ENCODE measurements at regions not wholly inside any gene's neighbourhood (a gene's known extent, or its start where the extent isn't known, plus 50 kb on each side); places are given as distances from the start of the nearest gene placed in this dataset.
A peak's percentile ranks its signal among the peaks of the same experiment; 100 is the strongest.

DNA sequence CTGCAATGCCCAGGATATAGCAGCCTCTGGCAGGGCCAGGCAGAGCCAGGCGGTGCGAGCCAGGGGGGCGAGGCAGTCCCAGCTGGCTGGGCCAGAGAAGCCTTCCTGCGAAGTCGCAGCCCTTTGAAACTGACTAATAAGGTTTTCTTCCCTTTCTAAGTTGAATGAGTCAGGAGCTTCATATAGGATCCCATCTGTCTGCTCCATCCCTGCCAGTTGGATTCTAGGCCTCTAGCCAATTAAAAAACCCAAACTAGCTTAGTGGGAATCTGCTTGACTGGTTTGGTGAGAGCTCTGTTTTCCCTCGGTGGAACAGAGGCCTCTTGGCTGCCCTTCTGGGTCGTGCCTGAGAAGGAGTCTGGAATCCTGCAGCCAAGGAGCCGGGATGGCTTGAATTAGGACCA lies 70.1 kb upstream of the RAPGEF1 start:
- no peak overlapping the region for H3K4me3 ChIP-seq (ENCODE audit: low read length)
- H3K79me2 ChIP-seq (ENCODE audit: low read length): no peaks in the 10 kb centered on the region
- POLR2A ChIA-PET (ENCODE audit: unreplicated experiment): no interaction called here
- ATAC-seq (peak; percentile 35; the same call in 1 of the 2 replicates), DNase-seq (peak; percentile 80)
- H3K9ac ChIP-seq (ENCODE audit: low read length): no peak overlapping the region
- H3K36me3 ChIP-seq (ENCODE audit: low read depth, low read length): no peaks in the 10 kb centered on the region
- no peaks in the 10 kb centered on the region for H3K27me3 ChIP-seq (ENCODE audit: low read length)
- no peak overlapping the region for H3K4me2 ChIP-seq (ENCODE audit: low read length)
- BruUV-seq (replicated peaks): no TSS peak
- TF ChIP-seq, protein P1, sequence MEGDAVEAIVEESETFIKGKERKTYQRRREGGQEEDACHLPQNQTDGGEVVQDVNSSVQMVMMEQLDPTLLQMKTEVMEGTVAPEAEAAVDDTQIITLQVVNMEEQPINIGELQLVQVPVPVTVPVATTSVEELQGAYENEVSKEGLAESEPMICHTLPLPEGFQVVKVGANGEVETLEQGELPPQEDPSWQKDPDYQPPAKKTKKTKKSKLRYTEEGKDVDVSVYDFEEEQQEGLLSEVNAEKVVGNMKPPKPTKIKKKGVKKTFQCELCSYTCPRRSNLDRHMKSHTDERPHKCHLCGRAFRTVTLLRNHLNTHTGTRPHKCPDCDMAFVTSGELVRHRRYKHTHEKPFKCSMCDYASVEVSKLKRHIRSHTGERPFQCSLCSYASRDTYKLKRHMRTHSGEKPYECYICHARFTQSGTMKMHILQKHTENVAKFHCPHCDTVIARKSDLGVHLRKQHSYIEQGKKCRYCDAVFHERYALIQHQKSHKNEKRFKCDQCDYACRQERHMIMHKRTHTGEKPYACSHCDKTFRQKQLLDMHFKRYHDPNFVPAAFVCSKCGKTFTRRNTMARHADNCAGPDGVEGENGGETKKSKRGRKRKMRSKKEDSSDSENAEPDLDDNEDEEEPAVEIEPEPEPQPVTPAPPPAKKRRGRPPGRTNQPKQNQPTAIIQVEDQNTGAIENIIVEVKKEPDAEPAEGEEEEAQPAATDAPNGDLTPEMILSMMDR (conservative IDR thresholded peaks at IDR 0.05; ENCODE audit: low read depth, low read length): no peak
- TF ChIP-seq EZH2 (IDR thresholded peaks at IDR 0.05; ENCODE audit: low read length, unreplicated experiment) (no peak), EZH2phosphoT487 (IDR thresholded peaks at IDR 0.05; ENCODE audit: borderline replicate concordance, low read length) (no peak)
- H3K9me2 ChIP-seq (replicated peaks; ENCODE audit: low read length): no peaks in the 10 kb centered on the region
- peak overlapping the region; percentile 11; the same call in 1 of the 2 replicates for H3K27ac ChIP-seq (ENCODE audit: low read length)
- H3K4me1 ChIP-seq (ENCODE audit: insufficient read depth, low read length): peaks cover 21% of the 10 kb centered on the region
- no peak overlapping the region for H2AFZ ChIP-seq (ENCODE audit: low read length)
- no peaks in the 10 kb centered on the region for H4K20me1 ChIP-seq (ENCODE audit: low read length)
- H3K9me3 ChIP-seq (ENCODE audit: low read length): no peaks in the 10 kb centered on the region
- no peaks in the 10 kb centered on the region for H3F3A ChIP-seq (ENCODE audit: low read length, unreplicated experiment)
- CTCF ChIA-PET: interaction anchor here (2.0 kb wide), 1 partner anchor 426 kb away, joined by 4 read pairs; no protein-coding TSS in a partner anchor
- intact Hi-C loops (cut with micrococcal nuclease): no loop called here

- Histone ChIP-seq H3K4me2 (ENCODE audit: low read length) (no peak overlapping the region), H2AFZ (ENCODE audit: low read length) (no peak overlapping the region), H3F3A (ENCODE audit: low read length, unreplicated experiment) (no peaks in the 10 kb centered on the region), H3K4me3 (ENCODE audit: low read length) (no peak overlapping the region), H3K79me2 (ENCODE audit: low read length) (no peaks in the 10 kb centered on the region), H3K27me3 (ENCODE audit: low read length) (no peaks in the 10 kb centered on the region), H3K4me1 (ENCODE audit: insufficient read depth, low read length) (peaks cover 20% of the 10 kb centered on the region), H4K20me1 (ENCODE audit: low read length) (no peaks in the 10 kb centered on the region), H3K9ac (ENCODE audit: low read length) (no peak overlapping the region), H3K9me3 (ENCODE audit: low read length) (no peaks in the 10 kb centered on the region), H3K9me2 (replicated peaks; ENCODE audit: low read length) (no peaks in the 10 kb centered on the region), H3K36me3 (ENCODE audit: low read depth, low read length) (no peaks in the 10 kb centered on the region), H3K27ac (ENCODE audit: low read length) (no peak overlapping the region)
- TF ChIP-seq EZH2phosphoT487 (IDR thresholded peaks at IDR 0.05; ENCODE audit: borderline replicate concordance, low read length) (no peak), EZH2 (IDR thresholded peaks at IDR 0.05; ENCODE audit: low read length, unreplicated experiment) (no peak)
- TF ChIP-seq, protein P1 (conservative IDR thresholded peaks at IDR 0.05; ENCODE audit: low read depth, low read length): no peak
- intact Hi-C loops (cut with micrococcal nuclease): no loop called here
- no TSS peak for BruUV-seq (replicated peaks)
- ChIA-PET POLR2A (ENCODE audit: unreplicated experiment) (no interaction called here), CTCF (interaction anchor here (2.0 kb wide), 1 partner anchor 428 kb away, joined by 4 read pairs; no protein-coding TSS in a partner anchor)
- no peak for DNase-seq
- ATAC-seq: no peak
Measured at GRCh38 chr9:131808291-131808690, 68.4 kb upstream of the RAPGEF1 start.

DNA sequence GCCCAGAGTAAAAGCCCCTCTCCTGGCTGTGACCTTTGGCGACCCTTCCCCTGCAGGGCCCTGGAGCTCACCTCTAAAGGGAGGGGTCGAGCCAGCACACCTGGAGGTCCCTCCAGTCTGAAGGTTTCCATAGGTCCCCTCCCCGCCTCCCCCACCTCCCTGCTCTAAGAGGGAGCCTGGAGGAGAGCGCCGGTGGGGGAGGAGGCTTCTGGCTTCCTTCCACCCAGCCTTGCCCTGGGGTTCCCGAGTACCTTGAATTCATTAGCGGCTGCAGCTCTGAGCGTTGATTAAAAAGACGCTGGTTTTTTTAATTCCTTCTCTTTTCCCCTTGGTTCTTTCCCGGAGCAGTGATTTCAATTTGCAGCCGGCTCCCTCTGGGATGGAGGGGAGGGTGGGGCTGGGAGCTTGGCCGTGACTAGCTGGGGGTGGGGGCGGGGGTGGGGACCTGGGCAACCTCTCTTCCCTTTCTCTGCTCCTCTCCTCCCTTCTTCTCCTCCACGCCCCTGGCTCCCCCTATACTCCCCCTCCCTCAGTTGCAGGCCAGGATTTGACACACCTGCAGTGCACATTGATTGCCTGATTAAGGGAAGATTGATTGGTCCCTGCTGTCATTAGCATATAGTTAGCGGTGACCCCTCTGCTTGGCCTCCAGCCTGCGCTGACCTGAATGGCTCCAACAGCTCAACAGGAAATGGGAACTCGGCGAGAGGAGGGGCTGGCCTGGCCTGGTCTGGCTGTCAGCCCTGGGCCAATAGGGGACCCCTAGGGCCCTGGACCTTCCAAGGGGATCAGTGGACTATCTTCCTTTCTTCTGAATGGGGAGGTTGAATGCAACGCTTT lies 67.5 kb upstream of the RAPGEF1 start:
- H3K4me2 ChIP-seq (ENCODE audit: low read length): no peak overlapping the region
- intact Hi-C loops (cut with micrococcal nuclease): no loop called here
- H3K27me3 ChIP-seq (ENCODE audit: low read length): 0 out of 2 replicates have a peak, but pooled peaks cover 4% of the 10 kb centered on the region
- no TSS peak for BruUV-seq (replicated peaks)
- DNase-seq: no peak
- H3K9ac ChIP-seq (ENCODE audit: low read length): no peak overlapping the region
- peaks cover 11% of the 10 kb centered on the region for H3K4me1 ChIP-seq (ENCODE audit: insufficient read depth, low read length)
- H3F3A ChIP-seq (ENCODE audit: low read length, unreplicated experiment): no peaks in the 10 kb centered on the region
- no peaks in the 10 kb centered on the region for H3K9me3 ChIP-seq (ENCODE audit: low read length)
- H3K79me2 ChIP-seq (ENCODE audit: low read length): no peaks in the 10 kb centered on the region
- TF ChIP-seq EZH2phosphoT487 (IDR thresholded peaks at IDR 0.05; ENCODE audit: borderline replicate concordance, low read length): no peak
- CTCF ChIA-PET: no interaction called here
- H3K27ac ChIP-seq (ENCODE audit: low read length): no peak overlapping the region
- no peaks in the 10 kb centered on the region for H3K36me3 ChIP-seq (ENCODE audit: low read depth, low read length)
- no peaks in the 10 kb centered on the region for H3K9me2 ChIP-seq (replicated peaks; ENCODE audit: low read length)
- POLR2A ChIA-PET (ENCODE audit: unreplicated experiment): interaction anchor here (0.6 kb wide), 1 partner anchor 232 kb away, joined by 15 read pairs; no protein-coding TSS in a partner anchor
- no peak overlapping the region for H2AFZ ChIP-seq (ENCODE audit: low read length)
- no peak for ATAC-seq
- no peaks in the 10 kb centered on the region for H4K20me1 ChIP-seq (ENCODE audit: low read length)
- H3K4me3 ChIP-seq (ENCODE audit: low read length): no peak overlapping the region

Data from PC-3 (cell line).